Kidney epithelial cell (primary cell): ENCODE measurements at regions not wholly inside any gene's neighbourhood (a gene's known extent, or its start where the extent isn't known, plus 50 kb on each side); places are given as distances from the start of the nearest gene placed in this dataset.

Experiments
- DNase-seq: peaks from one replicate; pipeline ENCODE4 v3.0.0-alpha.2; 2010; ENCODE audit warnings: low read depth
- H3K27me3 ChIP-seq: 2 replicates; pipeline ENCODE4 v1.6.0; 2011; ENCODE audit warnings: low read length; ENCODE audit not compliant: control insufficient read depth, insufficient read depth
- H3K36me3 ChIP-seq: 2 replicates; pipeline ENCODE4 v1.5.1; 2011; ENCODE audit warnings: low read length; ENCODE audit not compliant: control insufficient read depth, insufficient read depth
- H3K4me3 ChIP-seq: 2 replicates; pipeline ENCODE4 v1.5.1; 2011; ENCODE audit warnings: low read depth, mild to moderate bottlenecking, control low read depth, low read length
- TF ChIP-seq, protein P1 (sequence below): IDR thresholded peaks from 2 replicates; pipeline ENCODE4 v1.5.1; 2011; ENCODE audit warnings: mild to moderate bottlenecking, moderate library complexity, low read length, control low read depth, inconsistent platforms; ENCODE audit not compliant: insufficient read depth, poor library complexity, severe bottlenecking

GRCh38 chr17:70011750-70012149, 63.3 kb upstream of the KCNJ16 start:
- no peak for DNase-seq
- TF ChIP-seq, protein P1, sequence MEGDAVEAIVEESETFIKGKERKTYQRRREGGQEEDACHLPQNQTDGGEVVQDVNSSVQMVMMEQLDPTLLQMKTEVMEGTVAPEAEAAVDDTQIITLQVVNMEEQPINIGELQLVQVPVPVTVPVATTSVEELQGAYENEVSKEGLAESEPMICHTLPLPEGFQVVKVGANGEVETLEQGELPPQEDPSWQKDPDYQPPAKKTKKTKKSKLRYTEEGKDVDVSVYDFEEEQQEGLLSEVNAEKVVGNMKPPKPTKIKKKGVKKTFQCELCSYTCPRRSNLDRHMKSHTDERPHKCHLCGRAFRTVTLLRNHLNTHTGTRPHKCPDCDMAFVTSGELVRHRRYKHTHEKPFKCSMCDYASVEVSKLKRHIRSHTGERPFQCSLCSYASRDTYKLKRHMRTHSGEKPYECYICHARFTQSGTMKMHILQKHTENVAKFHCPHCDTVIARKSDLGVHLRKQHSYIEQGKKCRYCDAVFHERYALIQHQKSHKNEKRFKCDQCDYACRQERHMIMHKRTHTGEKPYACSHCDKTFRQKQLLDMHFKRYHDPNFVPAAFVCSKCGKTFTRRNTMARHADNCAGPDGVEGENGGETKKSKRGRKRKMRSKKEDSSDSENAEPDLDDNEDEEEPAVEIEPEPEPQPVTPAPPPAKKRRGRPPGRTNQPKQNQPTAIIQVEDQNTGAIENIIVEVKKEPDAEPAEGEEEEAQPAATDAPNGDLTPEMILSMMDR, result no peak
- Histone ChIP-seq H3K27me3 (no peaks in the 10 kb centered on the region), H3K36me3 (no peaks in the 10 kb centered on the region), H3K4me3 (no peak overlapping the region)

GRCh38 chr17:70013911-70014310, 61.1 kb upstream of the KCNJ16 start:
- DNase-seq, result no peak
- H3K36me3 ChIP-seq, result no peaks in the 10 kb centered on the region
- TF ChIP-seq, protein P1, result no peak
- no peaks in the 10 kb centered on the region for H3K27me3 ChIP-seq
- H3K4me3 ChIP-seq, result no peak overlapping the region

GRCh38 chr17:70017112-70017511, 57.9 kb upstream of the KCNJ16 start:
- TF ChIP-seq, protein P1, result no peak
- no peak overlapping the region for H3K4me3 ChIP-seq
- H3K27me3 ChIP-seq, result no peaks in the 10 kb centered on the region
- no peak for DNase-seq
- H3K36me3 ChIP-seq, result no peaks in the 10 kb centered on the region

DNA sequence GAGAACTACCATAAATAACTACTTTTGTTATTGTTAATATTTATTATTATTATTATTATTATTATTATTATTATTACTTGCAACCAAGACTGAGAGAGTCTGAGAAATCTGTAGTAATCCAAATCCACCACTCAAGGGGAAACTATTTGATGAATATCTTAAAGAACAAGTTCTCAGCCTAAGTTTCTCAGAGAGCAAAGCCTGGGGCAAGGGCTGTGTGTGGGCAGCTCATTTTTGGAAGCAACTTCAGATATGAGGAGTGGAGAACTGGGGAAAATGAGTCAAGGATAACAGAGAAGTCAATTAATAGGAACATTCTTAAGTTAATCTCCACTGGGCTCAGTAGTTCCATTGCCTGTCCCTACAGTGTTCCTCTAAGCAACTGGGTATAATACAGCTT, 57.1 kb upstream of the KCNJ16 start:
- H3K4me3 ChIP-seq, result no peak overlapping the region
- no peak for DNase-seq
- no peaks in the 10 kb centered on the region for H3K27me3 ChIP-seq
- TF ChIP-seq, protein P1, result no peak
- H3K36me3 ChIP-seq, result no peaks in the 10 kb centered on the region

GRCh38 chr17:70021726-70022125, 53.3 kb upstream of the KCNJ16 start:
- TF ChIP-seq, protein P1, result no peak
- no peak for DNase-seq
- Histone ChIP-seq H3K4me3 (no peak overlapping the region), H3K36me3 (no peaks in the 10 kb centered on the region), H3K27me3 (no peaks in the 10 kb centered on the region)

- Histone ChIP-seq H3K36me3 (no peaks in the 10 kb centered on the region), H3K27me3 (no peaks in the 10 kb centered on the region), H3K4me3 (no peak overlapping the region)
- no peak for DNase-seq
- TF ChIP-seq, protein P1, result no peak
Measured at GRCh38 chr17:70022175-70022574, 52.9 kb upstream of the KCNJ16 start.
